ENCODE measurements at regions not wholly inside any gene's neighbourhood (a gene's known extent, or its start where the extent isn't known, plus 50 kb on each side); places are given as distances from the start of the nearest gene placed in this dataset.
"Not testable (repeated sequence)": the region's sequence is repeated elsewhere in the genome, so short reads cannot be mapped to it uniquely, and the experiment has no call there.

GRCh38 chr10:53072144-53072543 lies 299.6 kb upstream of the MBL2 start:
- no peak for DNase-seq (ENCODE audit: low read depth)
- TF ChIP-seq CTCF (IDR thresholded peaks at IDR 0.05; ENCODE audit: low read depth, low read length, missing control alignments), result no peak

GRCh38 chr10:53071505-53072125 lies 299.0 kb upstream of the MBL2 start:
- no peak for TF ChIP-seq CTCF (IDR thresholded peaks at IDR 0.05; ENCODE audit: low read depth, low read length, missing control alignments)

More at GRCh38 chr10:53072144-53072543, 299.6 kb upstream of the MBL2 start:
- no peak overlapping the region for H3K4me3 ChIP-seq (ENCODE audit: low read depth, low read length)

GRCh38 chr10:53069013-53069412 lies 296.4 kb upstream of the MBL2 start:
- DNase-seq (ENCODE audit: low read depth), result no peak
- no peak overlapping the region for H3K4me3 ChIP-seq (ENCODE audit: low read depth, low read length)
- TF ChIP-seq CTCF (IDR thresholded peaks at IDR 0.05; ENCODE audit: low read depth, low read length, missing control alignments), result no peak

More at GRCh38 chr10:53071505-53072125, 299.0 kb upstream of the MBL2 start:
- no peak overlapping the region for H3K4me3 ChIP-seq (ENCODE audit: low read depth, low read length)
- DNase-seq (ENCODE audit: low read depth), result no peak

- no peak for DNase-seq (ENCODE audit: low read depth)
- no peak for TF ChIP-seq CTCF (IDR thresholded peaks at IDR 0.05; ENCODE audit: low read depth, low read length, missing control alignments)
- no peak overlapping the region for H3K4me3 ChIP-seq (ENCODE audit: low read depth, low read length)
Measured at GRCh38 chr10:53064614-53065013, 292.0 kb upstream of the MBL2 start.

- DNase-seq (ENCODE audit: low read depth), result no peak
- H3K4me3 ChIP-seq (ENCODE audit: low read depth, low read length), result no peak overlapping the region
- no peak for TF ChIP-seq CTCF (IDR thresholded peaks at IDR 0.05; ENCODE audit: low read depth, low read length, missing control alignments)
Measured at GRCh38 chr10:53063805-53064204, 291.2 kb upstream of the MBL2 start.

GRCh38 chr10:53052521-53053164 lies 280.1 kb upstream of the MBL2 start:
- no peak overlapping the region for H3K4me3 ChIP-seq (ENCODE audit: low read depth, low read length)
- TF ChIP-seq CTCF (IDR thresholded peaks at IDR 0.05; ENCODE audit: low read depth, low read length, missing control alignments), result no peak
- no peak for DNase-seq (ENCODE audit: low read depth)

GRCh38 chr10:53045315-53045714 lies 272.7 kb upstream of the MBL2 start:
- no peak for DNase-seq (ENCODE audit: low read depth)
- no peak for TF ChIP-seq CTCF (IDR thresholded peaks at IDR 0.05; ENCODE audit: low read depth, low read length, missing control alignments)
- H3K4me3 ChIP-seq (ENCODE audit: low read depth, low read length), result no peak overlapping the region

GRCh38 chr10:53035823-53036222 lies 263.2 kb upstream of the MBL2 start:
- H3K4me3 ChIP-seq (ENCODE audit: low read depth, low read length); DNase-seq (ENCODE audit: low read depth): not testable (repeated sequence)

All from GM12864 (cell line).